ENCODE measurements at regions not wholly inside any gene's neighbourhood (a gene's known extent, or its start where the extent isn't known, plus 50 kb on each side); places are given as distances from the start of the nearest gene placed in this dataset.
"Not testable (repeated sequence)": the region's sequence is repeated elsewhere in the genome, so short reads cannot be mapped to it uniquely, and the experiment has no call there.

- ChIA-PET CTCF (no interaction called here), POLR2A (no interaction called here)
- no peak for TF ChIP-seq CTCF (IDR thresholded peaks at IDR 0.05)
- Mint-ChIP-seq H3K4me3 (no peak overlapping the region), H3K4me1 (no peaks in the 10 kb centered on the region), H3K27me3 (no peaks in the 10 kb centered on the region), H3K36me3 (ENCODE audit: low read depth) (no peaks in the 10 kb centered on the region), H3K9me3 (no peaks in the 10 kb centered on the region), H3K27ac (no peak overlapping the region)
- intact Hi-C loops (cut with micrococcal nuclease): no loop called here
- ATAC-seq (ENCODE audit: low read depth) (no peak), DNase-seq (no peak)
Measured at GRCh38 chr7:108652886-108653285, 83.2 kb downstream of the DNAJB9 start.

GRCh38 chr7:108653526-108653925 lies 83.9 kb downstream of the DNAJB9 start:
- TF ChIP-seq CTCF (IDR thresholded peaks at IDR 0.05): no peak
- ChIA-PET CTCF (no interaction called here), POLR2A (no interaction called here)
- Mint-ChIP-seq H3K4me3 (no peak overlapping the region), H3K4me1 (no peaks in the 10 kb centered on the region), H3K27ac (no peak overlapping the region), H3K27me3 (no peaks in the 10 kb centered on the region), H3K9me3 (no peaks in the 10 kb centered on the region), H3K36me3 (ENCODE audit: low read depth) (no peaks in the 10 kb centered on the region)
- ATAC-seq (ENCODE audit: low read depth) (no peak), DNase-seq (no peak)
- intact Hi-C loops (cut with micrococcal nuclease): no loop called here

- H3K4me3 Mint-ChIP-seq; intact Hi-C loops (cut with micrococcal nuclease); H3K9me3 Mint-ChIP-seq; POLR2A ChIA-PET; H3K36me3 Mint-ChIP-seq (ENCODE audit: low read depth); H3K27me3 Mint-ChIP-seq; ATAC-seq (ENCODE audit: low read depth); H3K27ac Mint-ChIP-seq; H3K4me1 Mint-ChIP-seq; CTCF ChIA-PET; DNase-seq: not testable (repeated sequence)
Measured at GRCh38 chr7:108657140-108657726, 87.6 kb downstream of the DNAJB9 start.

GRCh38 chr7:108659261-108659660 lies 89.6 kb downstream of the DNAJB9 start:
- CTCF ChIA-PET: no interaction called here
- ATAC-seq (ENCODE audit: low read depth) (no peak), DNase-seq (no peak)
- no peaks in the 10 kb centered on the region for H3K9me3 Mint-ChIP-seq
- no peak overlapping the region for H3K4me3 Mint-ChIP-seq
- no peak for TF ChIP-seq CTCF (IDR thresholded peaks at IDR 0.05)
- no peaks in the 10 kb centered on the region for H3K36me3 Mint-ChIP-seq (ENCODE audit: low read depth)
- POLR2A ChIA-PET: no interaction called here
- intact Hi-C loops (cut with micrococcal nuclease): no loop called here
- H3K4me1 Mint-ChIP-seq: no peaks in the 10 kb centered on the region
- H3K27me3 Mint-ChIP-seq: no peaks in the 10 kb centered on the region
- no peak overlapping the region for H3K27ac Mint-ChIP-seq

- H3K9me3 Mint-ChIP-seq: no peaks in the 10 kb centered on the region
- no peak for ATAC-seq (ENCODE audit: low read depth)
- DNase-seq: no peak
- no peaks in the 10 kb centered on the region for H3K36me3 Mint-ChIP-seq (ENCODE audit: low read depth)
- H3K27me3 Mint-ChIP-seq: no peaks in the 10 kb centered on the region
- H3K27ac Mint-ChIP-seq: no peak overlapping the region
- no peaks in the 10 kb centered on the region for H3K4me1 Mint-ChIP-seq
- H3K4me3 Mint-ChIP-seq: no peak overlapping the region
- no peak for TF ChIP-seq CTCF (IDR thresholded peaks at IDR 0.05)
- intact Hi-C loops (cut with micrococcal nuclease): no loop called here
- ChIA-PET CTCF (no interaction called here), POLR2A (no interaction called here)
Measured at GRCh38 chr7:108659867-108660266, 90.2 kb downstream of the DNAJB9 start.

- no peaks in the 10 kb centered on the region for H3K9me3 Mint-ChIP-seq
- intact Hi-C loops (cut with micrococcal nuclease): no loop called here
- no peak for TF ChIP-seq CTCF (IDR thresholded peaks at IDR 0.05)
- H3K27me3 Mint-ChIP-seq: no peaks in the 10 kb centered on the region
- H3K4me1 Mint-ChIP-seq: no peaks in the 10 kb centered on the region
- ChIA-PET CTCF (no interaction called here), POLR2A (no interaction called here)
- ATAC-seq (ENCODE audit: low read depth): no peak
- no peak for DNase-seq
- H3K4me3 Mint-ChIP-seq: no peak overlapping the region
- H3K27ac Mint-ChIP-seq: no peak overlapping the region
- H3K36me3 Mint-ChIP-seq (ENCODE audit: low read depth): no peaks in the 10 kb centered on the region
Measured at GRCh38 chr7:108660465-108660864, 90.8 kb downstream of the DNAJB9 start.
